WTC11 (cell line): ENCODE measurements at regions not wholly inside any gene's neighbourhood (a gene's known extent, or its start where the extent isn't known, plus 50 kb on each side); places are given as distances from the start of the nearest gene placed in this dataset.

Experiments
- ATAC-seq: fragments of 200-7000 bp; cut with Tn5 transposase; 2 replicates; pipeline ENCODE4 v1.10.0; 2021; ENCODE audit warnings: mild to moderate bottlenecking, moderate library complexity
- CTCF ChIA-PET: fragments of 300-600 bp; sonication (Branson Sonifier 250); formaldehyde crosslinking; loops from one replicate; lab custom pipeline; 2021; ENCODE audit warnings: antibody characterized with exemption; lab: Charles Lee
- POLR2A ChIA-PET: fragments of 350-600 bp; sonication (Branson Sonifier 250); formaldehyde crosslinking; loops from one replicate; lab custom pipeline; 2021; ENCODE audit warnings: antibody characterized with exemption; lab: Charles Lee
- DNase-seq: peaks from one replicate; pipeline ENCODE4 v3.0.0; 2021; ENCODE audit warnings: low spot score
- H3K27ac Mint-ChIP-seq: 2 replicates; pipeline ENCODE4 v1.8.0; 2021; ENCODE audit warnings: mixed read lengths
- H3K27me3 Mint-ChIP-seq: 2 replicates; pipeline ENCODE4 v1.8.0; 2021; ENCODE audit warnings: low read depth, mild to moderate bottlenecking, moderate library complexity, mixed read lengths
- H3K36me3 Mint-ChIP-seq: 2 replicates; pipeline ENCODE4 v1.8.0; 2021; ENCODE audit warnings: mixed read lengths
- H3K4me1 Mint-ChIP-seq: 2 replicates; pipeline ENCODE4 v1.8.0; 2022; ENCODE audit warnings: mixed read lengths
- H3K4me3 Mint-ChIP-seq: 2 replicates; pipeline ENCODE4 v1.8.0; 2021; ENCODE audit warnings: mild to moderate bottlenecking, moderate library complexity, mixed read lengths
- H3K9me3 Mint-ChIP-seq: 2 replicates; pipeline ENCODE4 v1.8.0; 2021; ENCODE audit warnings: mixed read lengths
- ATF6 ChIP-seq: sonication (generic); formaldehyde crosslinking; IDR thresholded peaks from 2 replicates; pipeline ENCODE4 v1.8.1; 2023; ENCODE audit warnings: mild to moderate bottlenecking, missing genetic modification reagents
- CDX4 ChIP-seq: fragments of 250-450 bp; sonication (Bioruptor Pico); IDR thresholded peaks from 2 replicates; pipeline ENCODE4 v1.9.0; 2021; ENCODE audit warnings: moderate library complexity, mild to moderate bottlenecking, inconsistent platforms, borderline replicate concordance
- ELF4 ChIP-seq: sonication (generic); formaldehyde crosslinking; IDR thresholded peaks from 2 replicates; pipeline ENCODE4 v1.8.1; 2022; ENCODE audit warnings: low read depth, mild to moderate bottlenecking, moderate library complexity, missing genetic modification reagents
- EMX1 ChIP-seq: fragments of 250-450 bp; sonication (Bioruptor Pico); IDR thresholded peaks from 2 replicates; pipeline ENCODE4 v1.8.0; 2021; ENCODE audit warnings: mild to moderate bottlenecking
- FOXK1 ChIP-seq: sonication (generic); formaldehyde crosslinking; IDR thresholded peaks from 2 replicates; pipeline ENCODE4 v1.8.0; 2022; ENCODE audit warnings: mild to moderate bottlenecking, moderate library complexity, missing genetic modification reagents
- HMGXB4 ChIP-seq: sonication (generic); formaldehyde crosslinking; IDR thresholded peaks from 2 replicates; pipeline ENCODE4 v1.8.1; 2023; ENCODE audit warnings: mild to moderate bottlenecking, moderate library complexity, missing genetic modification reagents
- MLX ChIP-seq: sonication (generic); formaldehyde crosslinking; IDR thresholded peaks from 2 replicates; pipeline ENCODE4 v1.8.1; 2023; ENCODE audit warnings: mild to moderate bottlenecking, missing genetic modification reagents, moderate library complexity
- OVOL2 ChIP-seq: fragments of 250-450 bp; sonication (Bioruptor Pico); IDR thresholded peaks from 2 replicates; pipeline ENCODE4 v1.9.0; 2021; ENCODE audit warnings: mild to moderate bottlenecking, borderline replicate concordance
- RORB ChIP-seq: fragments of 250-450 bp; sonication (Bioruptor Pico); IDR thresholded peaks from 2 replicates; pipeline ENCODE4 v1.9.0; 2021; ENCODE audit warnings: mild to moderate bottlenecking
- SMAD4 ChIP-seq: sonication (generic); formaldehyde crosslinking; IDR thresholded peaks from 2 replicates; pipeline ENCODE4 v1.8.0; 2022; ENCODE audit warnings: mild to moderate bottlenecking, missing genetic modification reagents
- TEAD4 ChIP-seq: sonication (generic); formaldehyde crosslinking; IDR thresholded peaks from 2 replicates; pipeline ENCODE4 v1.8.0; 2022; ENCODE audit warnings: mild to moderate bottlenecking, missing genetic modification reagents
- ZNF138 ChIP-seq: sonication (generic); formaldehyde crosslinking; conservative IDR thresholded peaks from 2 replicates; pipeline ENCODE4 v1.8.1; 2022; ENCODE audit warnings: mild to moderate bottlenecking, moderate library complexity, missing genetic modification reagents
- ZNF219 ChIP-seq: sonication (generic); formaldehyde crosslinking; IDR thresholded peaks from 2 replicates; pipeline ENCODE4 v1.8.0; 2023; ENCODE audit warnings: missing genetic modification reagents, mild to moderate bottlenecking, borderline replicate concordance
- ZNF671 ChIP-seq: fragments of 250-450 bp; sonication (Bioruptor Pico); IDR thresholded peaks from 2 replicates; pipeline ENCODE4 v1.8.0; 2021; ENCODE audit warnings: mild to moderate bottlenecking
- ZSCAN18 ChIP-seq: fragments of 250-450 bp; sonication (Bioruptor Pico); IDR thresholded peaks from 2 replicates; pipeline ENCODE4 v2.1.2; 2022; ENCODE audit warnings: mild to moderate bottlenecking, moderate library complexity

- peaks cover 3% of the 10 kb centered on the region; the same call in 1 of the 2 replicates for H3K4me1 Mint-ChIP-seq
- no peaks in the 10 kb centered on the region for H3K36me3 Mint-ChIP-seq
- ATAC-seq (no peak), DNase-seq (no peak)
- H3K4me3 Mint-ChIP-seq = no peak overlapping the region
- H3K27me3 Mint-ChIP-seq = no peaks in the 10 kb centered on the region
- TF ChIP-seq RORB (CRISPR knock-in tag) (no peak), ZNF671 (no peak), ELF4 (CRISPR knock-in tag) (no peak), HMGXB4 (CRISPR knock-in tag) (no peak), CDX4 (CRISPR knock-in tag) (no peak)
- TF ChIP-seq, all 79 proteins: peak for 0
- CTCF ChIA-PET = no interaction called here
- no peak overlapping the region for H3K27ac Mint-ChIP-seq
- POLR2A ChIA-PET = no interaction called here
- peaks cover 3% of the 10 kb centered on the region; the same call in 1 of the 2 replicates for H3K9me3 Mint-ChIP-seq
These were observed 78.0 kb downstream of the RCN1 start for GRCh38 chr11:32168924-32169323.

- ChIA-PET POLR2A (no interaction called here), CTCF (interaction anchor here (0.6 to 0.9 kb wide), 4 partner anchors 17 to 939 kb away, joined by 3 to 6 read pairs (median 4); no protein-coding TSS in a partner anchor)
- Mint-ChIP-seq H3K27ac (no peak overlapping the region), H3K36me3 (no peaks in the 10 kb centered on the region), H3K9me3 (peaks cover 3% of the 10 kb centered on the region; the same call in 1 of the 2 replicates), H3K4me3 (no peak overlapping the region), H3K27me3 (no peaks in the 10 kb centered on the region), H3K4me1 (peaks cover 12% of the 10 kb centered on the region)
- ATAC-seq = no peak
- TF ChIP-seq ELF4 (CRISPR knock-in tag) (no peak), EMX1 (CRISPR knock-in tag) (no peak), SMAD4 (CRISPR knock-in tag) (no peak), OVOL2 (CRISPR knock-in tag) (no peak), TEAD4 (no peak), ZSCAN18 (CRISPR knock-in tag) (no peak), ZNF138 (CRISPR knock-in tag) (no peak), RORB (CRISPR knock-in tag) (no peak), MLX (CRISPR knock-in tag) (no peak), ZNF219 (CRISPR knock-in tag) (no peak)
- no peak for DNase-seq
These were observed 80.6 kb downstream of the RCN1 start for GRCh38 chr11:32171445-32171844.

- Mint-ChIP-seq H3K4me3 (no peak overlapping the region), H3K4me1 (peaks cover 15% of the 10 kb centered on the region), H3K27ac (no peak overlapping the region), H3K36me3 (no peaks in the 10 kb centered on the region), H3K27me3 (no peaks in the 10 kb centered on the region), H3K9me3 (peaks cover 3% of the 10 kb centered on the region; the same call in 1 of the 2 replicates)
- ATAC-seq (no peak), DNase-seq (no peak)
- TF ChIP-seq ATF6 (CRISPR knock-in tag) (no peak), FOXK1 (CRISPR knock-in tag) (no peak)
- ChIA-PET CTCF (interaction anchor here (0.6 to 0.9 kb wide), 5 partner anchors 18 to 940 kb away, joined by 3 to 6 read pairs (median 3); no protein-coding TSS in a partner anchor), POLR2A (no interaction called here)
These were observed 81.4 kb downstream of the RCN1 start for GRCh38 chr11:32172041-32172847.
